Daoy (cell line): ENCODE measurements at regions not wholly inside any gene's neighbourhood (a gene's known extent, or its start where the extent isn't known, plus 50 kb on each side); places are given as distances from the start of the nearest gene placed in this dataset.
"Not testable (repeated sequence)": the region's sequence is repeated elsewhere in the genome, so short reads cannot be mapped to it uniquely, and the experiment has no call there.

Source experiments
- DNase-seq: peaks from one replicate; pipeline ENCODE4 v3.0.0-alpha.2; 2015; ENCODE audit warnings: low read depth

DNA sequence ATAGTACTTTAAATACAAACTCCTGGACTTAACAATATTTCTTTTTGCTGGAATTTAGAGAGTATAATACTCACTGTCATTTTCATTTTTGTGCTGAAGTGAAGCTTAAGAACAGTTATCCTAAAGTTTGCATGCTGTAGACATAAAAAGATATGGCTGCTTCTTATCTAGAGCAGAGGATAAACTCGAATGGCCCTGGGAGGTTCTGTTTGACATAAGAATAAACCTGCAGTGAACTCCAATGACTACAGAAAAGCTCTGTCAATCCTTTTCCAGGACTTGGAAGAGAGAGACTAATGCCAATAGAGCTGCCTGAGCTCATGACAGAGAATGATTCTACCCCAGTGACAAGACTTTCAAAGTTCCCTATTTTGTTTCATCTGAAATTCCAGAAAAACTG lies 1017.8 kb upstream of the MIR17HG start:
- no peak for DNase-seq

DNA sequence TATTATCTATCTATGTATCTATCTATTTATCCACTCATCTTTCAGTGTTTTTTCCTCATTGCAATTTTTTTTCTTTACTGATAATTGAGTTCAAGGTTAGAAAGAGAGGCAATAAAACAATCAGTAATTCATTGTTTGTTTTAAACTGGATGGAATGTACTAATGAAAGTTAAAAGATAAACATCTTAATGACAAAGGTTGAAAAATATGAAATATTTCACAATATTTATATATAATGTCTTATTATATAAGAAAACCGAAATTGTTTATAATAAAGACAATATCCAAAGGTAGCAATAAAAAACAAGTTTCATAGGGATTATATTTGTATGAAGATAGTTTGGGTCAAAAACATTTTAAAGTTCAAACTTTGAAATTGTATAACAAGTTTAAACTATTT lies 1015.5 kb upstream of the MIR17HG start:
- no peak for DNase-seq

DNA sequence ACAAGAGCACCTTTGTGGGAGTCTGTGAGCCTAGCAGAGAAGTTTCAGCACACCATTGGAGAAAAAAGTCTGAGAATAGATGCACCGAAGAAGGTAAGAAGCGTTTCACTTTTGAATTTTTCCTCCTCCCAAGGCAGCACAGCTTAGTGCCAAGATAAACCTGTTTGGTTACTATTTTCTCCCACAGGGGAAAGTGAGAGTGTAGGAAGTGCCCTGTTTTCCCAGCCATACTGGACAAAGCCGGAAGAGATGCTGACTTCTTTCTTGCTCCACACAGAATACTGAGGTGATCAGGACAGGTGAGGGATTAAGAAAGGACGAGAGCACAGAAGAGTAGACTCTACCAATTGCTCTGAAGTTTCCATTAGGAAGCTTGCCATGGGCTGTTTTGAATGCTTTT lies 1011.0 kb upstream of the MIR17HG start:
- no peak for DNase-seq

DNA sequence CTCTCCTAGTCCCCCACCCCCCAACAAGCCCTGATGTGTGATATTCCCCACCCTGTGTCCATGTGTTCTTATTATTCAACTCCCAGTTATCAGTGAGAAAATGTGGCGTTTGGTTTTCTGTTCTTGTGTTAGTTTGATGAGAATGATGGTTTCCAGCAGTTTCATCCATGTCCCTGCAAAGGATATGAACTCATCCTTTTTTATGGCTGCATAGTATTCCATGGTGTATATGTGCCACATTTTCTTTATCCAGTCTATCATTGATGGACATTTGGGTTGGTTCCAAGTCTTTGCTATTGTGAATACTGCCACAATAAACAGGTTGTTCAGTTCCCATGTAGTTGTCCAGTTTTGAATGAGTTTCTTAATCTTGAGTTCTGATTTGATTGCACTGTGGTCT lies 1006.1 kb upstream of the MIR17HG start:
- not testable (repeated sequence) for DNase-seq

DNA sequence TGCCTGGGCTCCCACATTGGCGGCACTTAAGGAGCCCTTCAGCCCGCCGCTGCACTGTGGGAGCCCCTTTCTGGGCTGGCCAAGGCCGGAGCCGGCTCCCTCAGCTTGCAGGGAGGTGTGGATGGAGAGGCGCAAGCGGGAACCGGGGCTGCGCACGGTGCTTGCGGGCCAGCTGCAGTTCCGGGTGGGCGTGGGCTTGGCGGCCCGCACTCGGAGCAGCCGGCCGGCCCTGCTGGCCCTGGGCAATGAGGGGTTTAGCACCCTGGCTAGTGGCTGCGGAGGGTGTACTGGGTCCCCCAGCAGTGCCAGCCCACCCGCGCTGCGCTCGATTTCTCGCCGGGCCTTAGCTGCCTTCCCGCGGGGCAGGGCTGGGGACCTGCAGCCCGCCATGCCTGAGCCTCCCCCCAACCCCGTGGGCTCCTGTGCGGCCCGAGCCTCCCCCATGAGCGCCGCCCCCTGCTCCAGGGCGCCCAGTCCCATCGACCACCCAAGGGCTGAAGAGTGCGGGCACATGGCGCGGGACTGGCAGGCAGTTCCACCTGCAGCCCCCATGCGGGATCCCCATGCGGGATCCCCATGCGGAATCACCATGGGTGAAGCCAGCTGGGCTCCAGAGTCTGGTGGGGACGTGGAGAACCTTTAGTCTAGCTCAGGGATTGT lies 998.9 kb upstream of the MIR17HG start:
- DNase-seq: not testable (repeated sequence)

DNA sequence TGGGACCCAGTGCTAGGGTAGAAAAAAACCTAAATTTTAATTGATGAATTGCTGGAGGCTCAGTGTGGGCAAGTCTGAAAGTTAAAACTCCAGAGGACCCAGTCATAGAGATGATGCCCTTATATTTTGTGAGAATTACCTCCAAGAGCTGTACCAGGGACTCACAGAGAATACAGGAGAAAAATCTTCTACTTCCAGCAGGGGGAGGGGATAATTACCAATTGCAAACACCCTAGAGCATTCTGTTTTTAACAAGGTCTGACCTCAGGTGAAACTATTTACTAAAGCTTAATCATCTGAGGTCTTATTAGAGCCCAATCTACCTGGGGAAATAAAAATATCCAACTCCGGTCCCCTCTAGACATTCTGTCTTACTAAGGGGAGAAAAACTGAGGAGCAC lies 994.7 kb upstream of the MIR17HG start:
- DNase-seq: no peak

DNA sequence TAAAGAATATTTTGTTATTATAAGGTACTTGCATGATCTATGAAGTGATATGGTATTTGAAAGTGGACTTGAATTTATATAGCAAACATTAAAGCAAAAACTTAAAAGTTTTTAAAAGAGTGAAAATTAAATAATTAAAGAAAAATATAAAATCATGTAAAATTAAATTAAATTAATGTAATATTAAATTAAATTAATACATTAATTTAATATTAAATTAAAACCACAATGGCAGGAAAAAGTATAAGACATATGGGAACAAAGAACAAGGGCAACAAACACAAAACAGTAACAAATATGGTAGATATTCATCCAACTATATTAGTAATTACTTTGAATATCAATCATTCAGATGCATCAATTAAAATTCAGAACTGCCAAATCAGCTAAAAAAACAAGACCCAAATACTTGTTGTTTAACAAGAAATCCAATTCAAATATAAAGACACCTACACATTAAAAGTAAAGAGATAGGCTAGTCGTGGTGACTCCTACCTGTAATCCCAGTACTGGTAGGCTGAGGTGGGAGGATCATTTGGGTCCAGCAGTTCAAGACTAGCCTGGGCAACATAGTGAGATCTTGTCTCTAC lies 992.2 kb upstream of the MIR17HG start:
- DNase-seq: no peak

DNA sequence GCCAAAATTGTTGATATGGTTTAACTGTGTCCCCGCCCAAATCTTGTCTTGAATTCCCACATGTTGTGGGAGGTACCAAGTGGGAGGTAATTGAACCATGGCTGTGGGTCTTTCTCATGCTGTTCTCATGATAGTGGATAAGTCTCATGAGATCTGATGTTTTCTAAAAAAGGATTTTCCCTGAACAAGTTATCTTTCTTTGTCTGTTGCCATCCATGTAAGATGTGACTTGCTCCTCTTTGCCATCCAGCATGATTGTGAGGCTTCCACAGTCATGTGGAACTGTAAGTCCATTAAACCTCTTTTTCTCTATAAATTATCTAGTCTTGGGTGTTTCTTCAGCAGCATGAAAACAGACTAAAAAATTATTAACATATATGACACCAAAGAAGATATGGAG lies 986.7 kb upstream of the MIR17HG start:
- DNase-seq: no peak

DNA sequence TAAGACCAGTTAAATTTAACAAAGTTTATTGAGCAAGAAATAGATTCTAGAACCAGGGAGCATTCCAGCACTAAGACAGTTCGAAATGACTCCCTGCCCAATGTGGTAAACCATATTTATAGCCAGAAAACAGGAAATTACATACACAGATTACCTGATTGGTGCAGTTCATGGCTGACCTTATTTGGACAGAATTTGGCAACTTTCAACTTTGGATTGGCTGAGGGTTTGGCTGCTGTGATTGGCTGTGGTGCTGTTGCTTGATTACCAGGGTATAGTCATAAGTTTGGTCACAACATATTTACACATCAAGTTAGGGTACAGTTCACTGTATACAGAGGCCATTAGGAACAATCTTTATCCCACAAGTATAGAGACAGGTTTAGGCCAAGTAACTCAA lies 984.8 kb upstream of the MIR17HG start:
- DNase-seq: no peak

DNA sequence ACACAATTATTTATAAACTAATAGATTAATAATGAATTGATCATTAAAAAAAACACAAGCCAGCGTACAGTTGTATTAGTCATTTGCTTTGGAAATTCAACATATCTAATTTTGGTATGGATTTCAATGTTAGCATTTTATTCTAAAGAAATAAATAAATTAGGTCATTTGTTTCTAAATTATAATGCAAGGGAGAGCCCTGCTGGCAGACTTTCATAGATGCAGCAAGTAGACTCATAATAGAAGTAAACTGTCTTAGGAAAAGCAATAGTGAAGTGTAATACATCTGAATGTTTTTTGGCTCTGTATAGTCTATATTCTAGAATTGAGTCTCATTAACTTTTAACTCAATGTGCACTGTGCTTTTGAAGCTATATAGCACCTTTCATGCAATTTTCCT lies 982.4 kb upstream of the MIR17HG start:
- no peak for DNase-seq

DNA sequence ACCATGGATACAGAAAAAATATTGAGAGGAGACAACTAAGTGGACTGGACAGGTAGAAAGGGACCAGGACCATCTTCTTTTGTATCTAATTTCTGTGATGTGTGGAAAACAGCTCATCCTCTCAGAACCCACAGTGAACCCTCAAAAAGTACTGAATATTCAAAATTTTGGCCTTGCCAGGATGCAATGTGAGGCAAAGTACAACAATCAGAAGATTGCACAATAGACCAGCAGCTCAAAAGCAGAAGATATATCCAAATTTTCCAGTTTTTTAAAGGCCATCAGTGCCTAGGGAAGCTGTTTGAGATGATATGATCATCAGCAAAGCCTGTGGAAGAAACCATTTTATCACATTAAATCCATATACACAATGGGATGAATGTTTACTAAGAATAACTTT lies 973.3 kb upstream of the MIR17HG start:
- DNase-seq: no peak

DNA sequence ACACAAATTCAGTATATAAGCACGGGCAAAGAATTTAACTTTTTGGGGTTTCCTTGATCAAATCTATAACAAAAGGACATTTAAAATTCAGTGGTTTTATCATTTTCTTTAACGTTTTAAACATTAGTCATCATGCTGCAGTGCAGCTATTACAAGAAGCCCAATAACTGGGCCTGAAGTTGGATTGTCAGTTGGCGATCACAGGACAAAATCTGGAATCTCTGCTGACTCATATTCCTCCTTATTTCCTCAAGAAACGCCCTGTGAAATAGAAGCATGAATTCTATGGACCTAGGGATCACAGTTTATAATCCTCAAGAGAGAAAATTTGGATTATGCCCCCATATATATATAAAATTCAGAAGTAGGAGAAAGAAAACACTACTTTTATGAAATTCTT lies 971.6 kb upstream of the MIR17HG start:
- DNase-seq: no peak

DNA sequence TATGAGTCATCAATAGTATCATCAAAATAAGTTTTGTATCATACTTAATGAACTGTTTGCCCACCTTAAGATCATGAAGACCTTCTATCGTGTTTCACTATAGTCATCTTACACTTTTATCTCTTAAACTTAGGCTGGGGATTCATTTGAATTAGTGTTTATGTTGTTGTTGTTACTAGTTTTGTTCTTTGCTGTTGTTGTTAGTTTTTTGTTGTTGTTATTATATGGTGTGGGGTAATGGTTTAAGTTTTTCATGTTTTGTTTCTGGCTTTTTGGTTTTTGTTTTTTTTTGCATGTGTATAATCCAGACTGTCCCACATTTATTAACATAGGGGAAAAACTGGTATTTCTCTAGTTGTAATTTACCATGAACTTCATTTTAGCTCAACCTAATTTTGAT lies 965.1 kb upstream of the MIR17HG start:
- no peak for DNase-seq

DNA sequence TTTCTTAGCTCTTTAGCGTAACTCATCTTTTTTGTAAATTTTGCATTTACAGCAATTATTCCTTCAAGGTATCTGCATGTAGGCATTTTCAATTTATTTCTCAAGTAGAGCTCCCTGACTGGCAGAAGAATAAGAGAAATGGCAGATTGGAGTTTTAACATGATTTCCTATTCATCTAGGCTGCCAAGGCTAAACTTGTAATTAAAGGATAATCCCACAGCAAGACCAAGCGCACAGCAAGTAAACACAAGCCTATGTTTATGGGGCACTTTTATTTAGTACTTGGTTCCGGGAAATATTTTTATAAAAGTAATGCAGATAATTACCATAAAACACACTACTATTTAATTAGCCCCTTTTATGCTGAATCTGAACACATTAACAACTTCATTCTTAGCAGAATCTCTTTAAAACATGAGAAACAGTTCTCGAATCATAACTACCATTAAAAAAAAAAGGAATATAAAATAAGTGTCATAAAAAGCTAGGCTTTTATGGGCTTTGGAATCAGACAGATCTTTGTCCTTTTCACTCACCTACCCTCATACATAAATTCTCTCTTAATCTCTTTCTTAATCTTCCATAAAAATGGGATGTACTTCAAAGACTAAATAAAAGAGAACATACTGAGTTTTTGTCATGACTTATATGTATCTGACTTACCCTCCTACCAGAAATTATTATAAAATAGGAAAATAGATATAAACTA lies 961.6 kb upstream of the MIR17HG start:
- DNase-seq: no peak

DNA sequence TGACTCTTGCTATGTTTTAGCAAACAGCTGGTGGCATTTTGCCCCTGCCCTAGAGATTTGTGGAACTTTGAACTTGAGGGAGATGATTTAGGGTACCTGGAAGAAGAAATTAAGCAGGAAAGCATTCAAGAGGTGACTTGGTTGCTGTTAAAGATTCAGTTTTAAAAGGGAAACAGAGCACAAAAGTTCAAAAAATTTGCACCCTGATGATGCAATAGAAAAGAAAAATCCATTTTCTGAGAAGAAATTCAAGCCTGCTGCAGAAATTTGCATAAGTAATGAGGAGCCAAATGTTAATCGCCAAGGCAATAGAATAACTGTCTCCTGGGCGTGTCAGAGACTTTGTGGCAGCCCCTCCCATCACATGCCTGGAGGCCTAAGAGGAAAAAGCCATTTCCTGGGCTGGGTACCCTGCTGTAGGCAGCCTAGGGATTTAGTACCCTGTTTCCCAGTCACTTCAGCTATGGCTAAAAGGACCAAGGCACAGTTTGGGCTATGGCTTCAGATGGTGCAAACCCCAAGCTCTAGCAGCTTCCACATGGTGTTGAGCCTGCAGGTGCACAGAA lies 958.5 kb upstream of the MIR17HG start:
- DNase-seq: no peak

DNA sequence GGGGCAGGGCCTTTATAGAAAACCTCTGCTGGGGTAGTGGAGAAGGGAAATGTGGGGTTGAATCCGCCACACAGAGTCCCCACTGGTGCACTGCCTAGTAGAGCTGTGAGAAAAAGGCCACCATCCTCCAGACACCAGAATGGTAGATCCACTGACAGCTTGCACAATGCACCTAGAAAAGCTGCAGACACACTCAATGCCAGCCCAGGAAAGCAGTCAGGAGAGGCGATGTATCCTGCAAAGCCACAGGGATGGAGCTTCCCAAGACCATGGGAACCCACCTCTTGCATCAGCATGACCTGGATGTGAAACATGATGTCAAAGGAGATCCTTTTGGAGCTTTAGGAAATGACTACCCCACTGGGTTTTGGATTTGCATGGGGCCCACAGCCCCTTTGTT lies 958.0 kb upstream of the MIR17HG start:
- DNase-seq: no peak

DNA sequence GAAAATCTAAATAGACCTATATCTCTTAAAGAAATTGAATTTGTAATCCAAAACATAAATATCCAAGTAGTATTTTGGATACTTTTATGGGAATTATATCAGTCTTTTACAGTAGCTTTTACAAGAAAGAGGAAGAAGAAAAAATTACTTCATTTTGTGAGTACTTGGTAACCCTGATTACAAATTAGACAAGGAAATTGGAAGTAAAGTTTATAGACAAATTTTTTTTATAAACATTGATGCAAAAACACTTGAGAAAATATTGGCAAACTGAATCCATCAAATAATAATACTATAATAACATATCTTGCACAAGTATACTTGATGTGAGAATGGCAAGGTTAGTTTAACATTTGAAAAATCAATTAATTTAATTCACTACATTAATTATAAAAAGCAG lies 954.1 kb upstream of the MIR17HG start:
- no peak for DNase-seq

DNA sequence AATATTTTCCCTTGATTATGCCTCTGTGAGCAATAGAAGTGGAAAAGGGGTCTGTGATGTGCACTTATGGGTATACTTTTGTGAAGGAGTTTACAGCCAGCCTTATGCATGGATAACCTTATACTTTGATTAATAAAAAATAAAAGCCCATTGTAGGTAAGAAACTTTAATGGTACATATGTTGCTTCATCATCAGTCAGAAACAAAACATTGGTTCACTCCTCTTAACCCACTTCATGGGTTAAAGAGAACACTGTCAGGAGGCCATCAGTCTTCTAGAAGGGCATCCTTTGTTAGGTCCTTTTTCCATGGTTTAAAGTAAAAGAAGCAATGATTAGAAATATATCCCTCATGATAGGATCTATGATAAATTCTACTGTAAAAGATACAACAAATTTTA lies 952.1 kb upstream of the MIR17HG start:
- DNase-seq: no peak

DNA sequence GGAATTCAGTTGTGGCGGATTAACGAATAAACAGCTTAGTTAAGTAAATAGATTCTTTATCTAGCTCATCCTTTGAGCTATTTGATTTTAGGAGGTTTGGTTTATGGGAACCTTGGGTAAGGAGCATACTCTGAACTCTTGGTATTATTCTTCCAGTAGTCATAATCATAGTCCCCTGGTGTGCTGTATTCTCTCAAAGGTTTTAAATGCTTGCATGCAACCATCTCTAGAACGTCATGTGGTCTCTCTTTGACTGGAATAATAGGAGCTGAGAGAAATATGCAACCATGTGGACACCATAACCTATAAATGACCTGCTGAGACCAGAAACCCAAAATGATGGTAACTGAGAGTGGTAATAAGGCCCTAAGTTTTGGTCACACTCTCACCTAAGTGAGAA lies 951.6 kb upstream of the MIR17HG start:
- no peak for DNase-seq

DNA sequence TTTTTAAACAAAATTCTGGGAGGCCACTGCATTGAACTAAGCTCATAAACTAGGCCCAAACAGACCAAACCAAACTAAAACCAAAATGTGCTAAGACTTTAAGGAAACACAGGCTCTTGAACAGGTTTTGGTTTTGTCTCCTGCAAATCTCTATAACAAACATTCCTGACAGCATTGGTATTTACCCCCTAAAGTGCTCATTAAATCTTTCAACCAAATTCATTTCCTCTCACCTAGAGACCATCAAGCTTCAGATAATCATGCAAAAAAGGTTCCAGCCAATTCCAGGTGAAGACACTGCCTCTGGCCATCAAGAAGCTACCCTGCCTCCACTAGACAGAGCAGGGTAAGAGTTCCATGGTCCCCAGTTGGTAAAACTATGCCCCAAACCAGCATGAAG lies 951.2 kb upstream of the MIR17HG start:
- no peak for DNase-seq

DNA sequence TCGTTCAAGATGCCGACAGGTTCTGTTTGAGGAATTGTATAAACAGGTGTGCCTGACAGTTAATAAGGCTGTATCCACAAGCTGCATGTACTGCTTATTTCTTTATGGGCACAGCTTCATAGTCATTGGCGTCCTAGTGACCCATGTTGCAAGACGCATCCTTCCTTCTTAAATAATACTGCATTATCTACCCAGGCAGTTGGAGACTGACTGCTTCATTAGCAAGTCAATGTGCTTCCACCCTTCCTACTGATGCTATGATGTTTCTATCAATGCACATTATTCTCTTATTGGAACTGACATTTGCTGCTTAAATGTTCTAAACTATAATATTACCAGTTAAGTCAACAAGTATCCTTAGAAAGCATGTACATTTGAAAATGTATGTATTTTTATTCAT lies 950.0 kb upstream of the MIR17HG start:
- DNase-seq: no peak

DNA sequence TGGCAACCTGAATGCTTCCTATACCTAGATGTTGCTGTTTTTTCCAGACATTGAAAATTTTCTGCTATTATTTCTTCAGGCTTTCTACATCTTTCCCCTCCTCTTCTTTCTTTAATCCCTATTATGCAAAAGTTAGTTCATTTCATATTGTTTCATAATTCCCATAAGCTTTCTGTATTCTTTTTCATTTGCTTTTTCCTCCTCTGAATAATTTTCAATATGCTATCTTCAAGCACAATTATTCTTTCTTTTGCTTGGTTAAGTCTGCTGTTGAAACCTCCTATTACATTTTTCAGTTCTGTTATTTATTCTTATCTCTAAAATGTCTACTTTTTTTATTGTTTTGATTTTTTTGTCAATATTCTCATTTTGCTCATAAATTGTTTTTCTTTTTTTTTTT lies 947.1 kb upstream of the MIR17HG start:
- no peak for DNase-seq

DNA sequence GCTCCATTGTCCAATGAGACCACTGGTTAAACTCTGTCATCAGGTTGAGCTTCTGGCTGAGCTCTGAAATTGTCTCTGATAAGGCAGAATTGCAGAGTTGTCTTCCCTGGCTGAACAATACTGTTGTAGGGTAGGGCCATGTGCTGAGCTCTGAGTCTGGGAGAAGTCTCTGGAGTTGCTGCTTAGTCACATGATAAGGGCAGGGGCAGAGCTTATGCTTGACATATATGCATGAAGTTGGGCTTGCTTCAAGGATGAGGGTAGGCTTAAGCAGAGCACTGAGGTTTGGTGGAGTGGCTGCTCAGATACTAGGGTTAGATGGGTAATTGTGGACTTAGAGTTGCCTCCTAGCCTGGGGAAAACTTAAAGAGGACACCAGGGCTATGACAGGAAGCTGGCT lies 946.3 kb upstream of the MIR17HG start:
- DNase-seq: no peak
